Kidney capillary endothelial cell (primary cell): ENCODE measurements at regions not wholly inside any gene's neighbourhood (a gene's known extent, or its start where the extent isn't known, plus 50 kb on each side); places are given as distances from the start of the nearest gene placed in this dataset.
"Not testable (repeated sequence)": the region's sequence is repeated elsewhere in the genome, so short reads cannot be mapped to it uniquely, and the experiment has no call there.

Experiments
- DNase-seq: peaks from one replicate; pipeline ENCODE4 v3.0.0-alpha.2; 2018; ENCODE audit warnings: low spot score

DNA sequence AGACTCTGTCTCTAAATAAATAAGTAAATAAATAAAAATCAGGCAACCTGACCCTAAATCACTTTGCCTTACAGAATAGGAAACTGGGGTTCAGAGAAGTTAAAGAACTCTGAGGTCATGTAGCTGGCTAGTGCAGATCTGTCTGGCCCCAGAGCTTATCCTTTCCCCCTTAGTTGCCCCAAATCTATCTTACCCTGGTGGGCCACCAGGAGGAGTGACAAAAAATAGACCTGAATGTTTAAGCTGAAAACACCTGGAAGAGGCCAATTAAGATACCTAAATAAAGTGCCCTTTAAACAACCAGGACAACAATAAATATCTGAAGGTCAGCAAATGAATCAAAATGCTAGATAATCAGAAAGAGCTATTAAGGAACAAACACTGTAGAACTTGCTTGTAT lies 59.7 kb downstream of the TEX35 start:
- DNase-seq: no peak

DNA sequence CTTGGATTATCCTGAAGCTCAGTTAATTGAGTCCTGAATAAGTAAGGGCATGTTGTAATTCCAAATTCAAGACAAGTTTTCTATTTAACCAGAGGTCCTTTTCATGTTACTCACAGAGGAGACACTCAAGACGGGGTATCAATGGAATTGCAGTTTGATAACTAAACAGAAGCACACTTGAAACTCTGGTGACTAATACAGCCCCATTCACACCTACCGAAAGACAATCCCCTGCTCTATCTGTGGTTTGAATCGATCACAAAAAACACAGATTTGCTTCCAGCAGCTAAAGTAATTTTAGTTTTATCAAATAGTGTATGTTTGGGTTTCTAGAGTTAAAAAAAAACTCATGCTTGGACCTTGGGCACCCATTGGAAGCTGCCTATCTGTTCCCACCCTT lies 60.4 kb downstream of the TEX35 start:
- no peak for DNase-seq

DNA sequence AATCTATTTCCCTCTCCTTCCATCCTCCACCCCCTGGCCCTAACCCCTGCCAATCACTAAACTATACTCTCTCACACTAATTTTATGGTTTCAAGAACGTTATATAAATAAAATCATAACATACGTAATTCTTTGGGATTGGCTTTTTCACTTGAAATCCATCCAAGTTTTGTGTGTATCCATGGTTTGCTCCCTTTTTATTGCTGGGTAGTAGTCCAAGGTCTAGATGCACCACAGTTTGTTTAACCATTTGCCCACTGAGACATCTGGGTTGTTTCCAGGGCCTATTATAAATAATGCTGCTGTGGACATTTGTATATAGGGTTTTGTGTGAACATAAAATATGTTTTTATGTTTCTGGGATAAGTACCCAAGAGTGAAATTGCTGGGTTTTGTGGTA lies 61.4 kb downstream of the TEX35 start:
- no peak for DNase-seq

DNA sequence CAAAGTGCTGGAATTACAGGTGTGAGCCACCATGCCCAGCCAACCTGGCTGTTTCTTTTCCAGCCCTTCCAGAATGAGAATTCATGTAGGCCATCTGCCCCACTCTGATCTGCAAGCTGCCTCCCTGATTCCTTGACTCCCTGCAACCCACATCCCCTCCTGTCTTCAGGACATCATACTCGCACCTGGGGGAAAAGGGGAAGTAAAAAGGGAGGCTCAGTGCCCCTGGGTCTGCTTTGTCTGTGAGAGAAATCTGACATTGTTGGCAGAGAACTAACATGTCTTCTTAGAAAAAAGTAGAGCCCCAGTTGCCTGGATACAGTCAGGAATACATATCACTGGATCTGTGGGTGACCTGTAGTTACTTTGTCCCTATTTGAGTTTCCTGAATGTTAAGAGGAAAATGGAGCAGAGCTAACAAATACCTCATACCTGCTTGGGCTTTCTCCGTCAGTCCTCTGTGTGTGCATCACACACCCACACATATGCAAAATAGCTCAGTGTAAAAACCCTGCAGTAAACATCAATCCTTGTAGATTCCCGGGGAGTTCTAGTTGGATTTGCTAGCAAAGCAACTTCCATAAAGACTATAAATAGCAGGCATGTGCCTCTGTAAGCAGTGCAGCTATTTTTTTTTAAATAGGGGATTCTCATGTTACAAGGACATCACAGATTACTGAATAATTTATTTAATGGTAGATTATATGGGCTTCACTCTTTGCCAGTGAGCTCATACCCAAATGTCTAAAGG lies 62.9 kb downstream of the TEX35 start:
- no peak for DNase-seq

DNA sequence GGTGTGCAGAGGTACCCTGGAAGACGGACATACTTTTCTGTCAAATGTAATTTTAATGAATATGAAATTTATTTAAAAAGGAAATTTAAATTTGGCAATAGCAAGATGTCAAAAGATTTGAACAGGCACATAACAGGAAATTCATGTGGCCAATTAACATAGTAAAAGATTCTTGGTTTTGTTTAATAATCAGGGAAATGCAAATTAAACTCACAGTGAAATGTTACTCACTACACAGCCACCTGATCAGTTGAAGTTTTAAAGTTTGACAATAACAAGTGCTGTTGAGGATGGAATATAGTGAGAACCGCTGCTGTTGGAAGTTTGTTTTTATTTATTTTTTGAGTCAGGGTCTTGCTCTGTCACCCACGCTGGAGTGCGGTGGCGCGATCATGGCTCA lies 63.9 kb downstream of the TEX35 start:
- no peak for DNase-seq

DNA sequence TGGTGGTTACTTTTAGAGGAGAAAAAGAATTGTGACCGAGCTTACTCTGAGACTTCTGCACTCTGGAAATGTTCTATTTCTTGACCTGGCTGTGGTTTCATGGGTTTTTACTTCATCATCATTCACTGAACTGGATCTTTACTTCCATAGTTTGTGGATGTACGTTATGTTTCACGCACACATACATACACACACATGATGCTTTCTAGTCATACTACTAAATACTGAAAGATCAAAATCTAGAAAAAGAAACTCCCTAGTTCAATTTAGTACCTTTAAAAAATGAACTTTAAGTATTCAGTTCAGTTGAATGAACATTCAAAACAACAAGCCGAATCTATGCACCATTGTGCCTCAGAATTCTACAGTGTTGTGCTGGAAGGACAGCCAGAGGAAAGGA lies 65.0 kb downstream of the TEX35 start:
- no peak for DNase-seq

DNA sequence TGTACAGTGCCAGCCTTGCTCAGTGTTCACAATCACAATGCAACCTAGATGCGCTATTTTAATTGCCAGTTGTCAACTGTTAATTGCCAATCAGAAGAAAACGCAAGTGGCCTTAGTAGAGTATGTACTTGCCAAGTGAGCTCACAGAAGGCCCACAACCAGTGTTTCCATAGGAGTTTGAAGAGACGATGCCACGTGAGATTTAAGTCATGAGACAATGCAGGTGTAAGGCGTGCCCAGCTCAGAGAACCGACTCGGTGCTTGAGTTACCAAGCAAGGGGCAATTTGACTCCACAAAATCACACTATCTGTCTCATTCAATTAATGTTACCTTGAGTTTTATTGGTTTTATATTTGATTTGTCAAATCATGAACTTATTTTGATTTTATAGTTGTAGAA lies 65.6 kb downstream of the TEX35 start:
- no peak for DNase-seq

DNA sequence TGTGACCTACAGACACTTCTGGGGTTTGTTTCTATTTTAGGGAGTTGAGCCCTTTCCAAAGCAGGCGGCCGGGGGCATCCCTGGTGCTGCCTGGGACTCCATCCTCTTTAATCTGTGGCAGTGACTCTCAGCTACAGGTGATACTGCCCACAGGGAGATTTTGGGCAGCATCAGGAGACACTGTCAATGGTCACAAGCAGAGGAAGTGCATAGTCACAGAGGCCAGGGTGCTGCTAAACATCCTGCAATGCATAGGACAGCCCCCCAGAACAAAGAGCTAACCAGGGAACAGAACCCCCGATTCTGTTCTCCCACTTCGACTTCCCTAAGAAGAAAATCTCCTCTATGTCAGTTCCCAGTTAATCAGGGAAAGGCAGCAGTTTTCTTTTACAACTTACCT lies 66.2 kb downstream of the TEX35 start:
- DNase-seq: no peak

DNA sequence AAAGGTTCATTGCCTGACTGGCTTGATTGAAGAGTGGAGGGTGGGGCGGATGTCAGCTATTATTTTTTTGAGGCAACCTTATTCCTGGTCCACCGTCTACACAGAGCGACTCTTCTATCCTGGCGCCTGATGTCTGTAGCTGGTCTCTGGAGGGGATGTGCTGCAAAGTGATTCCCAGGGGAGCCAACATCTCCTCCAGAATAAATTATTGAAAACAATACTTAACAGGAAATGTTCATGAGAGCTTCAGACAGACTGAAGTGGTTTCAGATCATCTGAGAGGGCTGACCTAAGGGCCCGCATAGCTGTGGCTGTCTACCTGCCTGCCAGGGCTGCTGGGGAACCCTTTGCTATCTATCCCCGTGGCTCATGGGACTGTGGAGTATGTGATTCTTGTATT lies 66.7 kb downstream of the TEX35 start:
- DNase-seq: no peak

DNA sequence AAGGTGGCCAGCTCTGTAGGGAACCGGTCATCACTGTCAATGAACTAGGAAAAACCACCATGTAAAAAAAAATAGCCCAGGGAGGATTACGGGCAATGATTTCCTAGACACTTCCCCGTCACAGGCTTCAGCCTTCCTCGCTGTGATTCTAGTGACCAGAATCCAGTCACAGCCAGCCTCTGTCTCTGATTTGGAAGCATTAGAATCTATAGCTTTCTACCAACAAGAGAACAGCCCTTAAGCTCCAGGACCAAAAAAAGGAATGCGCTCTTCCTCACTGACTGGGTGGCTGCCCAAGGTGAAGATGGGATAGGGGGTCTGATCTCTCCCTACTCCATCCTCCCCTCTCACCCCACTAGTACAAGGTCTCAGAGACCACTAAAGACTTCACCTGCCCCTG lies 67.2 kb downstream of the TEX35 start:
- DNase-seq: no peak

DNA sequence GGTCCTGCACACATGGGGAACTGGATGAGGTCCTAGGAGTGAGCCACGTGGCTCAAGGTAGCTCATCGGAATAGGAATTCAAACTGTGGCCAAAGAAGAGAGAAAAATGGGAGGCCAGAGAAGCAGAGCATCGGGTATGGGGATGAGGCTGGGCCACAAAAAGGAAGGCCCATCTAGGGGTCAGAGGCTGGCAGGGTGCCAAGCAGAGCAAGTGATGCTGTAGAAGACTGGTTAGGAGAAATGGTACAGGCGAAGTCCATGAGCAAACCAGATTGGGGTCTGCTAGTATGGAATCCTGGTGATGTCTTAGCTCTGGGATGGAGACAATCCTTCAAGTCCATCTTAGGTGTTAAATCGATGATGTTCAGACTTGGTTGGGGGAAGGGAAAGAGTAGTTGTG lies 68.0 kb downstream of the TEX35 start:
- DNase-seq: no peak

DNA sequence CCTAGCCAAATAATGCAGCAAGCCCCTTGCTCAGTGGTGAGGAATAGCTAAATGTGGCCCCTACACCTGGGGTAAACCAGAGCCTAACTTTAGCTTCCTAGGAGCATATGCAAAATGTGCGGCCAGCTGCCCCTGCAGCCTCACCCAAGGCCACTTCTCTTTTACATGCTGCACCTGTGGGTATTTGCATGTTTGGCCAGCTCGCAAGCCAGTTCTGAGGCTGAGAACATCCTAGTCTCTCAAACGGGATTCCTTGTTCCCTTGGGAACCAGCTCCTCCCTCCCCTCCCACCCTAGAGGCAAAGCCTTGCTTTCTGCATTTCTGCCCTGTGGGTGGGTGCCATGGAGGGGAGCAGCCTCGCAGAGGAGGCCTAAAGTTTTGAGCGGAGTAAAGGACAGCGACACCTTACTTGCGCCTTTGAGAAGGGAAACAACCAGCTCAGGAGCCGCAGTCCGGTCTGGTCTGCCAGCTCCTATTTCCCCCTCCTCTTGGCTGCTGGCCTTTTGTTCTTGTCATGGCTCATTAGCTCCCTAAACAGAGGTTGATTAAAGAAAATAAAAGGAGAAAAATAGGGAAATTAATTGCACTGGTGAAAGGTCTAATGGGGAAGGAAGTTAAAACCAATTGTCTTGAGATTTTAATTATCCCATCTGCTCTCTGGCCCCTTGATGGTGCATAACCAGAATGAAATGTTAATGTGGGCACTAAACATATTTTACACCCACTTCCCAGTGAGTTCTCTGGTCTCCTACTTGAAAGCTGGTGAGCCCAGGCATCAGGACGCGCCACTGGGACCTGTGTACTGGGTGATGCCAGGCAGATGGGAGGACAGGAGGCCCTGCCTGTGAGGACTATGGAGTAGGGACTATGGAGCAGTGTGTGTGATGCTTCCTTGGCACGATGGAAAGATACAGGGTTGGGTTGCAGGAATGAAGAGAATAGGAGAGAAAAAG lies 68.7 kb downstream of the TEX35 start:
- DNase-seq: no peak

DNA sequence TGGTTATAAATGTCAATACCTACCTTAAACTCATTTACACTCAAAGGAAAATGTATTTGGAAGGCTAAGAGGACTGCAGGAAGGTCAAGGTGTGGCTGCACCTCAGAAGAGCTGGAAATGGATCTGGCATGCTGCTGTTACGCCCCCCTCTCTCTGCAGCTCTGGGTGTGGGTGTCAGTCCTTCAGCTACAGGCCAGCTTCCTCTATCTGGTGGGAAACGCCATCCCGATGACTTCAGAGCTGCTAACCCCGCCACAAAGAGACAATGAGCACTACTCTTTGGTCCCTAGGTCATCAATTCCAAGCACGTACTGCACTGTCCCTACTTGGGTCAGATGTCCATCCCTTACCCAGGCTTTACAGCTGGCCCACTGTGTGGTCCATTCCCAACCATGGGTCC lies 74.2 kb downstream of the TEX35 start:
- DNase-seq: no peak

DNA sequence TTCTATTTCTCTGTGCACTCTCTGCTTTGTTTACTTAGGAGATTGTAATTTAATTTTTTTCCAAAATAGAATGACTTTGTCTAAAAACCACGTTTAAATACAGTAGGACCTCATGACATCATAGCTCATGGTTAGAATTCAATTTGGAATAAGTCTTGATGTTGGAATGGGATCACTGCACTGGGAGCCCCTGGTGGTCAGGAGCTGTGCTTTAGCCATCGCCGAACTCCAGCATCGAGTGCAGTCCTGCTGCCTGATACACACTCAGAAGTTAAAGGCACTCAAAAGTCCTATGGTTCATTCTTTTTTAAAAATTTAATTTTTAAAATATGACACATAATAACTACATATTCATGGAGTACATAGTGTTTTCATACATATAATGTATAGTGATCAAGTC lies 75.1 kb downstream of the TEX35 start:
- DNase-seq: no peak

DNA sequence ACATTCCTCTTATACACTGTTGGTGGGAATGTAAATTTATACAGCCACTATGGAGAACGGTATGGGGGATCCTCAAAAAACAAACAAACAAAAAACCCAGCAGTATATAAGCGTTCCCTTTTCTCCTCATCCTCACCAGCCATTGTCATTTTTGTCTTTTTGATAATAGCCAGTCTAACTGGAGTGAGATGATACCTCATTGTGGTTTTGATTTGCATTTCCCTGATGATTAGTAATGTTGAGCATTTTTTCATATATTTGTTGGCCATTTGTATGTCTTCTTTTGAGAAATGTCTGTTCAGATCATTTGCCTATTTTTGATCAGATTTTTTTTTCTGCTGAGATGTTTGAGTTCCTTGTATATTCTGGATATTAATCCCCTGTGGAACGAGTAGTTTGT lies 76.1 kb downstream of the TEX35 start:
- DNase-seq: not testable (repeated sequence)

DNA sequence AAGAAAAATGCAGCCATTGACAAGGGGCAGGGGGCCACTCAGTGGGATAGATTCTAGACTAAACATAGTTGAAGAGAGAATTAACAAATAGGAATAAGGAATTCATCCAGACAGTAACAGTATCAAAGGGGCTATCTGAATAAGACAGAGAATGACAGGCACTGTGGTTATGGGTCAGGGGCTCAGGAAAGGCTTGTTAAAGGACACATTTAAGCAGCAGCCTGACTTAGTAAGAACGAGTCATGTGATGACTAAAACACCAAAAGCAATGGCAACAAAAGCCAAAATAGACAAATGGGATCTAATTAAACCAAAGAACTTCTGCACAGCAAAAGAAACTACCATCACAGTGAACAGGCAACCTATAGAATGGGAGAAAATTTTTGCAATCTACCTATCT lies 78.9 kb downstream of the TEX35 start:
- DNase-seq: not testable (repeated sequence)

DNA sequence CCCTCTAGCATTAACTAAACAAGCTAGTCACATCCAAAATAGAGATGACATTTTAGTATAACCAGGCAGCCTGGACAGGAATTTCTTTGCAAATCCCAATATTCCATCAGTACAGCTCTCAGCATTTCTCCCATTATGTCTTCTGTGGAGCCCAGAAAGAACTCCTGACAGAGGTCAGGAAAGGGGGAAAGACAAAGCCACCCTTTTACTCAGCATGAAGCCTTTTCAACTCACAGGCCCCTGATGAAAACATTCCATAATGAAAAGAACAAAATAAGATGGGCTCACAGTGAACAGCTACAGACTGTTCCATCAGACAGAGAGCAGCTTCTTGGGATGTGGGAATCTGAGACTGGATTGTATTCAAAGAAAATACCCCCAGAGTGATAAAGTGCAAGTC lies 80.6 kb downstream of the TEX35 start:
- DNase-seq: no peak

DNA sequence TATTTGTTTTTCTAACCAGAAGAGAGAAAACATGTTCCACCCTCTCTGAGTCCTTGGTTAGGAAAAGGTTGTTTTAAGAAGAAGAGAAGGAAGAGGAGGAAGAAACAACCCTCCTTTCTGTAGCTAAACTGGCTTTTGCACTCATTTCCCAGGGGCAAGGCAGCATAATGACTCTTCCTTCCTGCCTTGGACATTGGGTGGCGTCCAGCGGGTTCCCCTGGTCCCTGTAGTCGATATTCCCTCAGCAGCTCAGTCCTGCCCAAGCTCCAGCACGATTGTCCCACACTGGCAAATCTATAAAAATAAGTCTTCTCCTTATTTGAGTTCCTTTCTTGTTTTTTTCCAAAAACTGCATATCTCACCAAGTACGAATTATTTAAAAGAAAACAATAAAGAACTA lies 81.2 kb downstream of the TEX35 start:
- no peak for DNase-seq

DNA sequence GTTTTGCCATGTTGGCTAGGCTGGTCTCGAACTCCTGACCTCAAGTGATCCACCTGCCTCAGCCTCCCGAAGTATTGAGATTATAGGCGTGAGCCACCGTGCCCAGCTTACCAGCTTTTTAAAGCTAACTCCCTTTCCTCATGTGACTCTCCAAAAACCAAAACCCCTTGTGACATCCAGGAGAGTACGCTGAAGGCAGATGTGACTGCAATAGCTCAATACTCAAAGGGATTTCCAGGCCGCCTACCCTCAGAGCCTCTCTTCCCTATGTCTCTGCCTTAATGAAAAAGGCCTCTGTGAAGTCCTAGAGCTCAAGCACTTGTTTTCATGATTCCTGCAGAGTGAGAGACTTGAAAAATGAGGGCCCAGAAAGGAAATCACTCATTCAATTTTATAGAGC lies 82.6 kb downstream of the TEX35 start:
- DNase-seq: no peak

DNA sequence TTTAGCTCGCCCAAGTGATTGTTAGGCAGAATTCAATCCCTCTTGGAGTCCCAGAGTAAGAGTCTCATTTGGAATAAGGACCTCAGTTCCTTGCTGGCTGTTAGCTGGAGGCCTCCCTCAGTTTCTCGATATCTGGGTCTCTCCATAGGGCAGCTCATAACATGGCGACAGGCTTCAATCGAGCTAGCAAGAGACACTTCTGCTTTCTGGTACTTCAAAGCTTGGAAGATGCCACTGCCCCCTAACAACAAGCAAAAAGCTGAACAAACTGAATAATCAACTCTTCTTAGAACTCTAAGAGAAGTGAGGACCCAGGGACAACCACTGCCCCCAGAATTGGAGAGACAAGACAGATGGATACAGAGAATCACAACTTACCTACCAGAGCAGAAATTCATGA lies 86.2 kb downstream of the TEX35 start:
- DNase-seq: no peak

DNA sequence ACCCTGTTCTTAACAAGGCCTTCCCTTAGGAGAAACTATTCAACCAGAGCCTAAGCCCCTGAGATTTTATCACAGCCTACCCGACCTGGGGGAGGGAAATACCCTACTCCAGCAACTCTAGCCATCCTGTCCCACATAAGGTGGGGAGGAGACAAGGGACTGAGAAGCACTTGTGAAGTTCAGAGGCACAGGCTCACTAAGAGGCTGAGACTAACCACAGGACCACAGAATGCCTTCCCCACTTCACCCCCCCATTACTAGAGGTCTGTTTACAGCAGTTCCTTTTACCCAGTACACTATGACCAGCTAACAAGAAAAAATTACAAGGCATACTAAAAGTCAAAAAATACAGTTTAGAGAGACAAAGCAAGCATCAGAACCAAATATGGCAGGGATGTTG lies 86.8 kb downstream of the TEX35 start:
- DNase-seq: no peak

DNA sequence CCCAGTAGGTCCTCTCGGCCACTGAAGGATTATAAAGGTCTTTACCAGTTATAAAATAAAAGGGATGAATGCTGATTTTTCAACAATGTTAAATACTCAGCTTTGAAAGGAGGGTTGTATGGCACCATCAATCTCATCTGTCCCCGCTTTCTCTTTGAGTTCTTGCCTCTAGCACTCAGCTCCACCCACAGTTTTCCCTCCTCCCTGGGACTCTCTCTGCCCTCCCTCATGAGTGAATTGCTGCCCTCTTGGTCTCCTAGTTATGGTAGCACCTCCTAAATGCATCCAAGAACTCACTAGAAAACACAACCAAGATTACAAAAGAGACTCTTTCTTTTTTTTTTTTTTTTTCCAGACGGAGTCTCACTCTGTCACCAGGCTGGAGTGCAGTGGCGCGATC lies 91.0 kb downstream of the TEX35 start:
- DNase-seq: no peak

DNA sequence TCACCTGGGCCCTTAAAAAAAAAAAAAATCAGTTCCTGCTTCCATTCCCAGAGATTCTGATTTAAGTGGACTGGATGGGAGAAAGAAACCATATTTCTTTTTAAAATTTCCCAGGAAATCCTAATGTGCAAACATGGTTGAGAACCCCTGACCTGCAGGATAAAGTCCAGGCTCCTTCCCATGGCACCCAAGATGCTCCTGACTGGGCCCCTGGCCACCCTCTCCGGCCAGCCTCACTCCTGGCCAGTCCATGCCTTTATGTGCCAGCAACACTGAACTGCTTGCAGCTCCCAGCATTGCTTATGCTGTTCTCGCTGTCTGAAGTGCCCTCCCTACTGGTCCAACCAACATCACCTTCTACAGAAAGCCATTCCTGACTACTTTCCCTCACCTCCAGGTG lies 93.9 kb downstream of the TEX35 start:
- no peak for DNase-seq
